ENCODE measurements at regions not wholly inside any gene's neighbourhood (a gene's known extent, or its start where the extent isn't known, plus 50 kb on each side); places are given as distances from the start of the nearest gene placed in this dataset.

DNA sequence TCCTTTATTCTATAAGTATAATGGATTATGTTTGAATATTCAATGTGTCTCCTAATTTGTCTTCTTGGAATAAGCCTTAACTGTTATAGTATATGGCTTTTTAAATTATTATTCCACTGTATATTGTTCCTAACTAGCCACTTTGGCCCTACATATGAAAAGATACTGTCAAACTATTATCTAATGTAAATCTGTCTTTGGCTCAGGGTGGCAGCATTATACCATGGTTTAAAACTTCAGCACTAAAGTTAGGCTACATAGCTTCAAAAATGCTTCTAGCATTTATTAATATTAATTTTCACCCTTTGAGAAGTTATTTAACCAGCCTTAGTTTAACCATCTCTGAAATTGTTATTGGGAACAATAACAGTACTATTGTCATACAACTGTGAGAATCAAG lies 543.1 kb upstream of the MBL2 start:
- intact Hi-C loops (cut with micrococcal nuclease): no loop called here
- DNase-seq (ENCODE audit: low read depth, low spot score) (no peak), ATAC-seq (no peak)
- Histone ChIP-seq H3K27me3 (ENCODE audit: insufficient read depth, low read length) (no peaks in the 10 kb centered on the region), H3K9ac (ENCODE audit: low read length) (no peak overlapping the region), H3K4me3 (replicated peaks in 1 of 2; ENCODE audit: low read depth in 1 of 2, low read length in 2 of 2) (no peak overlapping the region), H3K79me2 (ENCODE audit: insufficient read depth, low read length) (no peaks in the 10 kb centered on the region), H3K4me2 (ENCODE audit: low read length) (no peak overlapping the region), H3K9me3 (ENCODE audit: control insufficient read depth in 1 of 2, insufficient read depth in 1 of 2, low read depth in 1 of 2, low read length in 2 of 2) (peaks cover 3 to 27% of the 10 kb centered on the region in 2 experiments; a peak in 2 of 4 replicates), H3K9me2 (ENCODE audit: insufficient read depth) (no peaks in the 10 kb centered on the region), H3K4me1 (ENCODE audit: control insufficient read depth in 1 of 2, insufficient read depth in 2 of 2, low read length in 2 of 2) (no peaks in the 10 kb centered on the region), H4K20me1 (ENCODE audit: insufficient read depth) (no peaks in the 10 kb centered on the region), H3K27ac (ENCODE audit: low read depth, low read length) (no peak overlapping the region), H3K36me3 (ENCODE audit: control insufficient read depth in 1 of 2, insufficient read depth in 2 of 2, low read length in 2 of 2) (no peaks in the 10 kb centered on the region), H2AFZ (ENCODE audit: low read depth, low read length, poor library complexity, severe bottlenecking) (no peak overlapping the region)
- BruUV-seq (replicated peaks): no TSS peak
- RAD21 ChIA-PET (ENCODE audit: low non-redundant PET in 1 of 2, low total read pairs in 2 of 2, uncharacterized antibody in 2 of 2, unreplicated experiment in 2 of 2): no interaction called here
- CTCF ChIA-PET: no interaction called here
- POLR2A ChIA-PET: no interaction called here
- TF ChIP-seq, protein P1, sequence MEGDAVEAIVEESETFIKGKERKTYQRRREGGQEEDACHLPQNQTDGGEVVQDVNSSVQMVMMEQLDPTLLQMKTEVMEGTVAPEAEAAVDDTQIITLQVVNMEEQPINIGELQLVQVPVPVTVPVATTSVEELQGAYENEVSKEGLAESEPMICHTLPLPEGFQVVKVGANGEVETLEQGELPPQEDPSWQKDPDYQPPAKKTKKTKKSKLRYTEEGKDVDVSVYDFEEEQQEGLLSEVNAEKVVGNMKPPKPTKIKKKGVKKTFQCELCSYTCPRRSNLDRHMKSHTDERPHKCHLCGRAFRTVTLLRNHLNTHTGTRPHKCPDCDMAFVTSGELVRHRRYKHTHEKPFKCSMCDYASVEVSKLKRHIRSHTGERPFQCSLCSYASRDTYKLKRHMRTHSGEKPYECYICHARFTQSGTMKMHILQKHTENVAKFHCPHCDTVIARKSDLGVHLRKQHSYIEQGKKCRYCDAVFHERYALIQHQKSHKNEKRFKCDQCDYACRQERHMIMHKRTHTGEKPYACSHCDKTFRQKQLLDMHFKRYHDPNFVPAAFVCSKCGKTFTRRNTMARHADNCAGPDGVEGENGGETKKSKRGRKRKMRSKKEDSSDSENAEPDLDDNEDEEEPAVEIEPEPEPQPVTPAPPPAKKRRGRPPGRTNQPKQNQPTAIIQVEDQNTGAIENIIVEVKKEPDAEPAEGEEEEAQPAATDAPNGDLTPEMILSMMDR (IDR thresholded peaks at IDR 0.05 in 2 of 3, conservative IDR thresholded peaks at IDR 0.05 in 1 of 3; ENCODE audit: borderline replicate concordance in 1 of 3, insufficient read depth in 1 of 3, low read depth in 2 of 3, low read length in 2 of 3): no peak
- TF ChIP-seq FOSL1 (IDR thresholded peaks at IDR 0.05; ENCODE audit: low read depth) (no peak), CEBPB (IDR thresholded peaks at IDR 0.05; ENCODE audit: low read depth) (no peak), ZNF274 (IDR thresholded peaks at IDR 0.05; ENCODE audit: low read depth, low read length) (no peak), POLR2AphosphoS5 (IDR thresholded peaks at IDR 0.05; ENCODE audit: low read depth, low read length) (no peak), POLR2A (IDR thresholded peaks at IDR 0.05; ENCODE audit: borderline replicate concordance, extremely low read depth, insufficient read depth, insufficient read length) (no peak), YY1 (IDR thresholded peaks at IDR 0.05; ENCODE audit: extremely low read depth, insufficient replicate concordance, low read depth, low read length) (no peak), SP1 (IDR thresholded peaks at IDR 0.05; ENCODE audit: low read depth) (no peak), CBX3 (IDR thresholded peaks at IDR 0.05; ENCODE audit: low read depth) (no peak), EZH2 (IDR thresholded peaks at IDR 0.05) (no peak), RAD21 (IDR thresholded peaks at IDR 0.05; ENCODE audit: low read depth) (no peak), ZFX (IDR thresholded peaks at IDR 0.05) (no peak), TCF7L2 (IDR thresholded peaks at IDR 0.05; ENCODE audit: borderline replicate concordance, extremely low read depth, insufficient read depth, insufficient read length) (no peak), SRF (IDR thresholded peaks at IDR 0.05; ENCODE audit: low read depth) (no peak), SIN3A (IDR thresholded peaks at IDR 0.05; ENCODE audit: low read depth) (no peak), EZH2phosphoT487 (IDR thresholded peaks at IDR 0.05; ENCODE audit: borderline replicate concordance) (no peak)
- TF ChIP-seq, protein P2, sequence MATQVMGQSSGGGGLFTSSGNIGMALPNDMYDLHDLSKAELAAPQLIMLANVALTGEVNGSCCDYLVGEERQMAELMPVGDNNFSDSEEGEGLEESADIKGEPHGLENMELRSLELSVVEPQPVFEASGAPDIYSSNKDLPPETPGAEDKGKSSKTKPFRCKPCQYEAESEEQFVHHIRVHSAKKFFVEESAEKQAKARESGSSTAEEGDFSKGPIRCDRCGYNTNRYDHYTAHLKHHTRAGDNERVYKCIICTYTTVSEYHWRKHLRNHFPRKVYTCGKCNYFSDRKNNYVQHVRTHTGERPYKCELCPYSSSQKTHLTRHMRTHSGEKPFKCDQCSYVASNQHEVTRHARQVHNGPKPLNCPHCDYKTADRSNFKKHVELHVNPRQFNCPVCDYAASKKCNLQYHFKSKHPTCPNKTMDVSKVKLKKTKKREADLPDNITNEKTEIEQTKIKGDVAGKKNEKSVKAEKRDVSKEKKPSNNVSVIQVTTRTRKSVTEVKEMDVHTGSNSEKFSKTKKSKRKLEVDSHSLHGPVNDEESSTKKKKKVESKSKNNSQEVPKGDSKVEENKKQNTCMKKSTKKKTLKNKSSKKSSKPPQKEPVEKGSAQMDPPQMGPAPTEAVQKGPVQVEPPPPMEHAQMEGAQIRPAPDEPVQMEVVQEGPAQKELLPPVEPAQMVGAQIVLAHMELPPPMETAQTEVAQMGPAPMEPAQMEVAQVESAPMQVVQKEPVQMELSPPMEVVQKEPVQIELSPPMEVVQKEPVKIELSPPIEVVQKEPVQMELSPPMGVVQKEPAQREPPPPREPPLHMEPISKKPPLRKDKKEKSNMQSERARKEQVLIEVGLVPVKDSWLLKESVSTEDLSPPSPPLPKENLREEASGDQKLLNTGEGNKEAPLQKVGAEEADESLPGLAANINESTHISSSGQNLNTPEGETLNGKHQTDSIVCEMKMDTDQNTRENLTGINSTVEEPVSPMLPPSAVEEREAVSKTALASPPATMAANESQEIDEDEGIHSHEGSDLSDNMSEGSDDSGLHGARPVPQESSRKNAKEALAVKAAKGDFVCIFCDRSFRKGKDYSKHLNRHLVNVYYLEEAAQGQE (IDR thresholded peaks at IDR 0.05; ENCODE audit: low read depth): no peak
- TF ChIP-seq, protein P3, sequence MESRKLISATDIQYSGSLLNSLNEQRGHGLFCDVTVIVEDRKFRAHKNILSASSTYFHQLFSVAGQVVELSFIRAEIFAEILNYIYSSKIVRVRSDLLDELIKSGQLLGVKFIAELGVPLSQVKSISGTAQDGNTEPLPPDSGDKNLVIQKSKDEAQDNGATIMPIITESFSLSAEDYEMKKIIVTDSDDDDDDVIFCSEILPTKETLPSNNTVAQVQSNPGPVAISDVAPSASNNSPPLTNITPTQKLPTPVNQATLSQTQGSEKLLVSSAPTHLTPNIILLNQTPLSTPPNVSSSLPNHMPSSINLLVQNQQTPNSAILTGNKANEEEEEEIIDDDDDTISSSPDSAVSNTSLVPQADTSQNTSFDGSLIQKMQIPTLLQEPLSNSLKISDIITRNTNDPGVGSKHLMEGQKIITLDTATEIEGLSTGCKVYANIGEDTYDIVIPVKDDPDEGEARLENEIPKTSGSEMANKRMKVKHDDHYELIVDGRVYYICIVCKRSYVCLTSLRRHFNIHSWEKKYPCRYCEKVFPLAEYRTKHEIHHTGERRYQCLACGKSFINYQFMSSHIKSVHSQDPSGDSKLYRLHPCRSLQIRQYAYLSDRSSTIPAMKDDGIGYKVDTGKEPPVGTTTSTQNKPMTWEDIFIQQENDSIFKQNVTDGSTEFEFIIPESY (IDR thresholded peaks at IDR 0.05; ENCODE audit: extremely low read depth, insufficient replicate concordance, low read length): no peak
- TF ChIP-seq, protein P4, sequence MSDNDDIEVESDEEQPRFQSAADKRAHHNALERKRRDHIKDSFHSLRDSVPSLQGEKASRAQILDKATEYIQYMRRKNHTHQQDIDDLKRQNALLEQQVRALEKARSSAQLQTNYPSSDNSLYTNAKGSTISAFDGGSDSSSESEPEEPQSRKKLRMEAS (IDR thresholded peaks at IDR 0.05): no peak
- TF ChIP-seq, protein P5, sequence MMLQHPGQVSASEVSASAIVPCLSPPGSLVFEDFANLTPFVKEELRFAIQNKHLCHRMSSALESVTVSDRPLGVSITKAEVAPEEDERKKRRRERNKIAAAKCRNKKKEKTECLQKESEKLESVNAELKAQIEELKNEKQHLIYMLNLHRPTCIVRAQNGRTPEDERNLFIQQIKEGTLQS (IDR thresholded peaks at IDR 0.05): no peak
